T follicular helper cell (primary cell): ENCODE measurements at regions not wholly inside any gene's neighbourhood (a gene's known extent, or its start where the extent isn't known, plus 50 kb on each side); places are given as distances from the start of the nearest gene placed in this dataset.
"Not testable (repeated sequence)": the region's sequence is repeated elsewhere in the genome, so short reads cannot be mapped to it uniquely, and the experiment has no call there.

Source experiments
- DNase-seq: peaks from one replicate; pipeline ENCODE4 v3.0.0-alpha.2; 2020; ENCODE audit warnings: low read depth

DNA sequence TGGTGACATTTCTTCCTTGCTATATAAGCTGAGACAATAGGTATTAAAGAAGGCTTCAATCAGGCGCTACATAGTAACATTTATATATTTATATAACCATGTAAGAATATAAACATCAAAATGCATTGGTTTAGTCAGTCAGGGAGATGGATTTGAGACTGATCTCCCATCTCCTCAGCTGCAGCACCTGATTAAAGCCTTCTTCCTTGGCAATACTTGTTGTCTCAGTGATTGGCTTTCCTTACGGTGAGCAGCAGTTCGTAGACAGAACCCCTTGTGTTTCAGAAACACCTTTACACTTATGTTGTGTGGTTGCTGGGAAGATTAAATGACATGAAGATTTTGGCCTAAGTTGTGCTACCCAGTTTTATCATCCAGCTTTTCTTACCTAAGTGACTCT, 323.3 kb upstream of the DUSP10 start:
- no peak for DNase-seq

DNA sequence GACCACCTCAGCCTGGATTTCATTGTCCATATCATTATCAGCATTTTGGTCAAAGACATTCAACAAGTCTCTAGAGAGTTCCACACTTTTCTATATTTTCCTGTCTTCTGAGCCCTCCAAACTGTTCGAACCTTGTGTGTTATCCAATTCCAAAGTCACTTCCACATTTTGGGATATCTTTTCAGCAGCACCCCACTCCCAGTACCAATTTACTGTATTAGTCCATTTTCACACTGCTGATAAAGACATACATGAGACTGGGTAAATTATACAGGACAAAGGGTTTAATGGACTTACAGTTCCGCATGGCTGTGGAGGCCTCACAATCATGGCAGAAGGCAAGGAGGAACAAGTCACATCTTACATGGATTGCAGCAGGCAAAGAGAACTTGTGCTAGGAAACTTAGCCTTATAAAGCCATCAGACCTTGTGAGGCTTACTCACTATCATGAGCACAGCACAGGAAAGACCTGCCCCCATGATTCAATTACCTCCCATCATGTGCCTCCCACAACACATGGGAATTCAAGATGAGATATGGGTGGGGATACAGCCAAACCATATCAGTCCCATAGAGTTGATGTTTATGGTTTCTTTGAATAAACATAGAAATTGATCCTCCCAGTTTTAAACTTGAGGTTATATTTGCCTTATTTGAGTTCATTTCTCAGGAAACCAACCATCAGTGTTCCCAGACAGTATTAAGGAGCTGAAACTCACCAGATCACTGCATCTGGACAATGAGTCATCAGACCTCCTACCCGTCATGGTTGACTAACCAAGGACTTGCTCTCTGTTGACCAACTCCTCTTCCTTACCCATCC, 322.7 kb upstream of the DUSP10 start:
- no peak for DNase-seq

DNA sequence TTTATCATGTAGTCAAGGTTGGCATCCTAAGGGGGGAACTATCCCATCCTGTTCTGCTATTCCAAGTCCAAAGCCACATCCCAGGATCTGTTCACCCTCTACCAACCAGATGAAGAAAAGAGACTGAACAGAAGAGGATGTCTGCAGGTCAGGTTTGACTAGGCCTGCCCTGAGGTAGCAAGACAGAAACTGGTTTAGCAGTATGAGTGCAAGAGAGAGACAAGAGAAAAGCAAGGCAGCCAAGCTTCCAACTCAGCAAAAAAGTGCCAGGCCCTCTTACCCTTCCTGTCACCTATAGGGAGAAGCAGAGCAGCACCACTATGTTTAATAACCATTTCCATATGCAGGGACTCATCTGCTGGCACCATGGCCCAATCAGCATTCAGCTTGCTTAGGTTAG, 320.8 kb upstream of the DUSP10 start:
- no peak for DNase-seq

DNA sequence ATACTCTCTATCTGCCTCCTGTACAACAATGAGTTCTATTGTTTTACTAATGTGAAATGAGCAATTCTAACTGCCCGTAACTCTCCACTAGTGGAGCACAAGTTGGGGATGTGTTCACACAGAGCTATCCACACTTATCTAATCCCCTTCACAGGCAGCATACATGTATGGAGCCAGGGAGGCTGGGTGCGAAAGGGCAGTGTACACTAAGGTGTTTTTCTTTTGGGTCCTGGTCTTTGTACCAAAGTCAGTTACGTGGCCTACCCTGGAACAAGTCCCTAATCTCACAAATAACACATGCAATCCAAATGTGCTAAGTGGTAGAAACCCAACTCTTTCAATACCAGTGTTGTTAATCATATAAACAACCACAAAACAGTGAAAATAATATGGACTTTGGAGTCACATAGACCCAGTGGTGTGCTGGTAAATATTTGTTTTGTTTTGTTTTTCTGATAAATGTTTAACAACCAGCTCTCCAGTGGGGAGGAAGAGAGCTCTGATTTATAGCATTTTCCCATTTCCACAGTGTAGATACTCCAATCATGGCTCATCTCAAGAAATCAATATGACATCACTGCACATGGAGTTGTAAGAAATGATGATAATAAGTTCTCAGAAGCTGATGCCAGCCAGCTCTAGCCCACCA, 319.9 kb upstream of the DUSP10 start:
- no peak for DNase-seq

DNA sequence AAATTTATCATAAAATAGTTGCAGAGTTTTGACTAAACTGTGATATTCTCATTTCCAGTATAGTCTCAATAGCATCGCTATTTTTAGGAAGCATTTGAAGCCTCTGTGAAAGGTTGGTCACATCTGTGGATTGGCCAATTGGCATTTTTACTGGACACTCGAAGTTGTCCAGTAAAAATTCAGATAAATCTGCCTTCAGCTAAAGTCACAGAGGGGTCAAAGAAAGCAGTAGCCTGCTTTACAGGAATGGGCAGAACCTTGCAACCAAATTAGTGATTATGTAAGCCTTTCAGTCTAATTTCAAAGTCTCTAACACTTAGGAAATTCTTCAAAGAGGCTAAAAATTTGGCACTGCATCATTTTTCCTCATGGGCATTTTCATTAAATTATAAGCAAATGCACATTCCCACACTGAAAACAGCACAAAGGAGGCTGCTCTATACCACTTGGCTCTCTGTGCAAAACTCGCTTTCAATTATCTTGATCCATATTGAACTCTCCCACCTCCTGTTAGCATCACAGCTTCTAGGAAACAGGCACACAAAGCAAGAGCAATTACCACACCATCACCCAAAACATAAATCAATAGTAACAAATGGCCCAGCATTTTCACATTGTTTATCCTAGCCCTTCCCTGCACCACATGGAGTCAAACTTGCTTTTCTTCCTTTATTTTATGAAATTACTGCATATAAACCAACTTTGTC, 318.5 kb upstream of the DUSP10 start:
- DNase-seq, result no peak

DNA sequence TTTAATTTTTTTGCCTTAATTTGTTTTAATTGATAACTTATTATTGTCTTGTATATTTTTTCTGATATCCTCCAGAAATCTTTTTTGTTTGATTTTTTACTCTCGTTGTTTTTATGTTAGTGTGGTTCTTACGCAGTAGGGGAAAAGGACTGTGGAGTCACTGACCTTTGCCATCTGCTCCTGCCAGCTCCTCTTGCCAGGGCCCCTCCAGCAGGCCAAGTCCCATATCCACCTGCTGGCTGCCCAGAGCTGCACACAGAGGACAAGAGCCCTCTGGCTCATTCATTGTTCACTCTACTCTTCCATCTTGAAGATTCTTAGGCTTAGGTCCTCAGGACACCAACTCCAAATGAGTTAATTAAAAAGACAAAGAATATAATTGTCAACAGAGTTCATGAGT, 316.4 kb upstream of the DUSP10 start:
- DNase-seq, result no peak

DNA sequence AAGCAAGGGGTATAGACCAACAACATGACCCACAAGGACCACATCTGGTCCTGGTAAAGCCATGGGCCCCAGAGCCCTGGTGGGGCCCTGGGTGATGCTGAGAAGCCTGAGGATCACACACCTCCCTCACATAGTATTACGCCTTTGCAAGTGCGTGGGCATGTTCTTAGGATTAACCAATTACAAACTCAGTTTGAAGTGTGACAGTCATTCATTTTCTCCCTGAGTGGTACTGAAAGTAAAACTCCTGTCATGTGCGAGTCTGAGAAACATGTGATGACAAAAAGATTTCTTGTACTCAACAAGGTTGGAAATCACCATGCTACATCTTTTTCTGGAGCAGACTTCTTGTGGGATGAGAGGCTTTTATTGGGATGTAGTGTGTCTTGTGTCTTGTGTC, 315.3 kb upstream of the DUSP10 start:
- no peak for DNase-seq

DNA sequence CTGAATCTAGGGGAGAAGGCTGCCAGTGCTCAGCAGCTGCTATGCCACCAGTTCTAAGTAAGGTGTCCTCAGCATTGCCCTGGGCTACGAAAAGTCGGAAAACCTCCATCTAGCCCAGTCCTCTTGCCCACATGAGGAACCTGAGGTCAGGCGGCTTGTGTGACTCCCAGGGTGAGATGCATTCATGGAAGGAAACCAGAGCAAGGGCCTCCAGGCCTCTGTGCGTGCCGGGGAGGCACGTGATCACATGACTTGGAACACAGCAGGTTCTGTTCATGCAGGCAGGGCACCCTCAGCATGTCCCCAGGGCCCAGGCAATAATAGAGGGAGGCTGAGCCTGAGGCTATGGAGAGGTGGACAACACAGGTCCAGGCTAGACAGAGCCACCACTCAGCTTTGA, 312.5 kb upstream of the DUSP10 start:
- DNase-seq, result no peak

DNA sequence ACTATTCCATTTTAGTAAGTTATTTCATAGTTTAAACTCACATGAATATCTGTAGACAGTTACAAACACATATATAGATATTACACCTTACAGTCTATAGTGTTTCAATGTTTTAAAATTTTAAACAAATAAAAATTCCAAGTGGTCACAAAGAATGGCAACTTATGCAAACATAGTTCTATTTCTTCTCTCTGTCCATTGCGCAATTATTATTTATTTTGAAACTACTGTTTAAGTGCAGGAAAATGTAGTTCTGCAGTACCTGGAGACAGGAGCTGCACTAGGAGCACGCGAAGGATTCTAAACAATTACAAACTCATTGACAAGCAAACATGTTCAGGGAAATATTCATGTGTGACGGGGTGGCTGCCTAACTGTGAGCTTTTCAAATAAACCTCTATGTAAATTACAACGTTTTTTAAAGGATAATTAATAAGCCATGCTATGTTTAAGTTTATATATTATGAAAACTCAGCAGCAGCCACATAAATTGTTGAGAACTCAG, 312.0 kb upstream of the DUSP10 start:
- DNase-seq, result no peak

DNA sequence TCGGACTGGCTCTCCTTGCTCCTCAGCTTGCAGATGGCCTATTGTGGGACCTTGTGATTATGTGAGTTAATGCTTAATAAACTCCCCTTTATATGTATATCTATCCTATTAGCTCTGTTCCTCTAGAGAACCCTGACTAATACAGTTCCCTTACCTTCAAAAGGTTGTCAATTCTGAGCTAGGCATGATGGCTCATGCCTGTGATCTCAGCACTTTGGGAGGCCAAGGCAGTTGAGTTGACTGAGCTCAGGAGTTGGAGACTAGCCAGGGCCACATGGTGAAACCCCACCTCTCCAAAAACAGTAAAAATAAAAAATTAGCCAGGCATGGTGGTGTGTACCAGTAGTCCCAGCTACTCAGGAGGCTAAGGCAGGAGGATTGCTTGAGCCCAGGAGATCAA, 309.4 kb upstream of the DUSP10 start:
- DNase-seq, result not testable (repeated sequence)

DNA sequence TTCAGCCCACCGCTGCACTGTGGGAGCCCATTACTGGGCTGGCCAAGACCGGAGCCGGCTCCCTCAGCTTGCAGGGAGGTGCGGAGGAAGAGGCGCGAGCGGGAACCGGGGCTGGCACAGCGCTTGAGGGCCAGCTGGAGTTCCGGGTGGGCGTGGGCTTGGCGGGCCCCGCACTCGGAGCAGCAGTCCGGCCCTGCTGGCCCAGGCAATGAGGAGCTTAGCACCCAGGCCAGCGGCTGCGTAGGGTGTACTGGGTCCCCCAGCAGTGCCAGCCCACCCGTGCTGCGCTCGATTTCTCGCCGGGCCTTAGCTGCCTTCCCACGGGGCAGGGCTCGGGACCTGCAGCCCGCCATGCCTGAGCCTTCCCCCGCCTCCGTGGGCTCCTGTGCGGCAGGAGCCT, 307.8 kb upstream of the DUSP10 start:
- DNase-seq, result not testable (repeated sequence)

DNA sequence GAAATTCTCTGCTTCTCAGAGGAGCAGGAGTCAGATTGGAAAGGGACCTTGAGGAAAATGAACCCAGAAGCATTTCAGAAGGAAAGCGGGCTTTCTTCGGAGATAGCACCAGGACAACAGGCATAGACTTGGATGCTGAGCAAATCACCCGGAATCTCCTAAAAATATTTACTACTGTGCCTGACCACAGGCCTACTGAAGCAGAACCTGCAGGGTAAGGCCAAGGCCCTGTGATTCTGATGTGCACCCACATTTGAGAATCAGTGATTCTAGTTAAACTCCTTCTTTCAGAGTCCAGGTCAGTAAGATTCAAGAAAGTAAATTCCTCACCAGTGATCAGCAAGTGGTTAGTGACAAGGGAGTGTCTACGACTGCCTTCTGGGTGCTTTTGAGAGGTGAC, 307.3 kb upstream of the DUSP10 start:
- DNase-seq, result no peak

DNA sequence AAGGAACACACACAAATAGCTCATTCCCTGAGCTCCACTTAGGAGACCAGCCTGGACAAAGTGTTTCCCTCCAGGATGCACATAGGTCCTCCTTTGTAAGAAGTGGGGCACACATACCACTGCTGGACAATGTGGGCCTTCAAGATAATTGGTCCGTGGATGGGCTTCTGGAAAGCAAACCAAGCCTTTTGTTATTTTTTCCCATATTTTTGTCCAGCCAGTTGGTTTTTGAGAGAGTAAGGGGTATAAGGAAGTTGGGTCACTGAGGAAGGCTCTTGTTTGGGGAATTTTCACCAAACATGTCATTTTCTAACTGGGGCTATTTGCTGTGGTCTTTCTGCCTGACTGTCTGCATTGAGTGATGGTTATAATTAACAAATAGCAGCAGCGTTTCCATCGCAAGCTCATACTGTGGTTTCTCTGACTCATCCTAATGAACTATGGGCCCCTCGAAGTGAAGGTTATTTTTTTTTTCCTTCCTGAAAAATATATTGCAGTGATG, 306.3 kb upstream of the DUSP10 start:
- no peak for DNase-seq

DNA sequence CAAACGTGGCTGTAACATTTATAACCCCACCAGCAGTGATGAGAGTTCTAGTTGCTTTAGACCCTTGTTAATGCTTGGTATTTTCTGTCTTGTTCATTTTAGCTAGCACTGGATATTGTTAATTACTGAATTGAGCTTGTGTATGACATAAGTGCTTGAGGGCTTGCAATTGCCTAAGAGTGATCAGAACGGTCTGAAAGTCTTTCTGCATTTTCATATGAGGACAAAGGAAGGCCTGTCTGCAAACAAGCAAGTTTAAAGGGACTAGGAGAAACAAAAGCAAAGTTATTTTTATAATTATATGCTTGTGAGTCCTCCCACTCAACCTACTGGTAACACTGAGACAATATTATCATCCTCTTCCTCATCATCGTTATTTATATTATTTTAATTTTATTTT, 305.5 kb upstream of the DUSP10 start:
- no peak for DNase-seq

DNA sequence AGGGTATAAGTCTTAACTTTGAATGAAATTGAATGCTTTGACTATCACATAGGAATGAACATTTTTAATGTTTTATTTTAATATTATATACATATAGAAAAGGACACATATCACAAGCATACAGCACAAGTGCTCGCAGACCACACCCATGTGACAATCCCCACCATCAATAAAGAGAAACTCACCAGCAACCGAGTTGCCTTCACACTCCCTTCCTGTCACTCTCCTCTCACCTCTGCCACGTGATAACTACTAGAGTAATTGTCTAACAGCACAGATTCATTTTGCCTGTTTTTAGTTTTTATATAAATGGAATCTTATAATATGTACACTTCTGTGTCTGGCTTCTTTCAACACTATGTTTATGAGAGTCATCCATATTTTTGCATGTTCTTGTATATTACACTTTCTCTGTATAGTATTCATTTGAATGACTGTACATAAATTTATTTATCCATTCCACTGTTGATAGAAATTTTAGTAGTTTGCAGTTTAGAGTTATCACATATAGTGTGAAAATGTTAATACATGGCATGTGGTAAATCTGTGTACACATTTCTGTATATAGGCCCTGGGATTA, 304.9 kb upstream of the DUSP10 start:
- no peak for DNase-seq

DNA sequence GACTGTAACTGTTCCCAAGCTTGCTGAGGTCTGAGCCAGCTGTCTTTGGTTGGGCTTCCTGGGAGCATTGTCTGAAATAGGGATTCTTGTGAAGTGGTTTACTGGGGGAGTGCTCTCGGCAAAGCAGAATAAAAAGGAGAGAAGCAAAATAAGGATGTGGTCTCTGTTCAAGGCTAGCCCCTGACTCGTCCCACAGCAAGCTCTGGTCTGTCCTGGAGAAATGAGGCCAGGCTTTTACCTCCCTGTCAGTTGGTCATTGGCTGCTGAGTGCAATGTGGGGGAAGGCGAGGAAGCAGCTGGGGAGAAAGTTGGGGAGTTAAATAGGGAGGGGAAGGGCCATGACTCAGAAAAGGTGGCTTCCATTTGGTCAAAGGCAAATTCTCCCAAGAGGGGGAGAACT, 303.9 kb upstream of the DUSP10 start:
- no peak for DNase-seq

DNA sequence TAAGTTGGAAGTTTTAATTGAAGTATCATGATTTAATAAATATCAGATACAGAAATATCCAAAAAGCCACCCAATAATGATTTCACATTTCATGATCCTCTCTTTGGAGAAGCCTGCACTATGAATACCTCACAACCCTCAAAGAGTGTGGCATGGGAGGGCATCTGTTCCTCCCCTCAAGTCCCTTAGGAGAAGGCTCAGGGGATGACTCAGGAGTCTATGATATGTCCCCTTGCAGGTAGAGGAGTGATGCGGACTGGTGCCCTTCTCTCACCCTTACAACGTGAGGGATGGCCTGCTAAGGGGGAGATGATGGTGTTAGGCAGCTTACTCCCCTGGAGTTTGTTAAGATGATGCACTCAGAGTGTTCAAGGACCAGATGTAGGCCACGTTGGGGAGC, 303.3 kb upstream of the DUSP10 start:
- no peak for DNase-seq

DNA sequence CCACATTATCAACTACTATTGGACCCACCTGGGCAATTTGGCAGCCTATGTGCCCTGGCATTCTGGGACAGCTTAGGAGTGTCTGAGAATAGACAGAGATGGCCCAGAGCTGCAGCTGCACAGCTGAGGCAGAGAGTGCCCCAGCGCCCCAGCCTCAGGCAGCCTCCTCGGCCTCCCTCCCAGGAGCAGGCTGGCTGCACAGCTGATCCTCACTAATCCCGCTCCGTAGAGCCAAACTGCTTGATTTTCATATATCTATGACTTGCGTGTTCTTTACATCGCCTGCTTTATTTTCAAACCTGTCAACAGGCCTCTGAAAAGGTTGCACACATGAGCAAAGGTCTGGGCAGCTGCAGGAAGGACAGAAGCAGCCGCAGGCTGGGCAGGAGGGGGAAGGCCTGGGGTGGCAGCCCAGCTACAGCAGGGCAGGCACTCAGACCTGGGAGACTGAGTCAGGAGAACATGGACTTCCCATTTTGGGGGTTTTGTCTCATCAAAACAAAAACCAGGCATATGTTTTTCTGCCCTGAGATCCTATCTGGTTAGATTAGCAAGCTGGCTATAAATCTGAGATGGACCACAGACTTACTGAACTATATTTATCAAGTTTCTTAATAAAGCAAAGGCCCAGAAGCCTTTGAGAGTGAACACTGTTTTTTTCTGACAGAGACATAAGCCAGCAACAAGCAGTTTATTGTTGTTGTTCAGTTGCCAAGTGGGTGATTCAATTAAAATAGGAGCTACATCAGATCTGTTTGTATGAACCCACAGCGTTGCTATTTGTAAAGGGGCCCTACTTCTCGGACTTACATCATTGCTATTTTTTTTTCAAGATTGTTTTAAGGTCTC, 301.8 kb upstream of the DUSP10 start:
- DNase-seq, result no peak

DNA sequence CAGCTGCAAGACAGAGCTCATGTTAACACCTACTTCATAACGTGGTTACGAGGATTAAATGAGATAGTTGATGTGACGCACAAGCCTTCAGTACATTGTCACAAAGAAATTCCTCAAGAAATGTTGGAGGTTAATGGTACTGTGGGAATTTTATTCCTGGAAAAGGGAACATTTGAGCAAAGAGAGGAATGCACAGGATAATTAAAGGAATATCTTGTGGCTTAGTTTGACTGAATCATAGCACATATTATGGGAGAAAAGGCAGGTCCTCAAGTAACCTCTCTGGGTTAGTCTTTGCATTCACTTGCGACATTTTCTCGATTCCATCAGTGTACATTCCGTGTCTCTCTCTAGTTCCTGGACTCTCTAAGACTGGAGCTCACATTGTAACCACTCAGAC, 300.2 kb upstream of the DUSP10 start:
- DNase-seq, result no peak

DNA sequence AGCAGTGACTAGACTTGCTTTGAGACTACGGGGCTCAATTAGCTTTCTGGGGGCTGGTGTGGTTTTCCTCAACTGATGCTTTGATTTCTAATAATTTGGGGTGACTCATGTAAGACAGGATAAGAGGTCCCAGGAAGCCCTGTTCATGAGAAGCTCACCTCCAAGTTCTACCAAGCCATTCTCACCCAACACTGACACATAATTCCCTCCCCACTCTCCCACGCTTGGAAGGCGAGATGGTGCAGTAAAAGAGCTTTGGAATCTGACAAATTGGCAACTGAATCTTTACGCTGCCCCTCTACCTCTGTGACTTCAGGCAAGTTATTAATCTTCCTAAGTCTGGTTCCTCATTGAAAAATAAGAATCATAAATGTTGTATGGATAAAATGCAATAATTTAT, 299.1 kb upstream of the DUSP10 start:
- no peak for DNase-seq

DNA sequence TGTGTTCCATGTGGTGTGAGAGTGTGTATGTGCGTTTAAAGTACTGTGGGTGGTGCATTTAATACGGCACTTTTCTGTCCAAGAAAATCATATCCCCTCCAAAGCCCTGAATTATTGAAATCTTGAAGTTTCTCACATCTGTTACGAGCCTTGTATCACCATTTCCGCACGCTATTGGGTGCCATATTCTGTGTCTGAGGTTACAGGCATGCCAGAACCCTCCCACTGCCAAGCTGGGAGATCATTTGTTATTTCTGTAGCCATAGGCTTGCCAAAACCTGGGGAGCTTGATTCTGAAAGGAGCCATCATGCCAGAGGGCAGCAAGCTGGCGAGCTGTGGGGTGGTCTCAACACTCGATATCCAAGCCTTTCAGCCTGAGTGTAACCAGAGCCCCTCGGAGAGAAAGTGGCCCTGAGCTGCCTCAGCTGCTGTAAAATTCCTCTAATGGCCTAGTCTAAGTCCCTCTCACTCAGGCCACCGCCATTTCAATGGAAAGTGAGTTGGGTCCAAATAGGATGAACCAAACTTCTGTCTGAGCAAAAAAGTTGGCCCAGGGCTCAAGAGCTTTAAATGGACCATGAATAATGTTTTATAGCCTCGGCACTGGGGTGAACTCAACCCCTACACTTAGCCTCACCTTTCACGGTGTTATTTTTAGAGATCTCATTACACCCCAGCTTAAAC, 298.4 kb upstream of the DUSP10 start:
- no peak for DNase-seq
